AG08395 (cell line): ENCODE measurements at regions not wholly inside any gene's neighbourhood (a gene's known extent, or its start where the extent isn't known, plus 50 kb on each side); places are given as distances from the start of the nearest gene placed in this dataset.

Experiments used
- DNase-seq: peaks from one replicate; pipeline ENCODE4 v3.0.0; 2012; ENCODE audit warnings: mixed read lengths, low spot score

GRCh38 chr13:22655106-22655852 lies 525.5 kb upstream of the SGCG start:
- DNase-seq = no peak

- DNase-seq = no peak
Observed at GRCh38 chr13:22662771-22663170, 518.0 kb upstream of the SGCG start.

- DNase-seq = no peak
Observed at GRCh38 chr13:22665506-22665905, 515.3 kb upstream of the SGCG start.

DNA sequence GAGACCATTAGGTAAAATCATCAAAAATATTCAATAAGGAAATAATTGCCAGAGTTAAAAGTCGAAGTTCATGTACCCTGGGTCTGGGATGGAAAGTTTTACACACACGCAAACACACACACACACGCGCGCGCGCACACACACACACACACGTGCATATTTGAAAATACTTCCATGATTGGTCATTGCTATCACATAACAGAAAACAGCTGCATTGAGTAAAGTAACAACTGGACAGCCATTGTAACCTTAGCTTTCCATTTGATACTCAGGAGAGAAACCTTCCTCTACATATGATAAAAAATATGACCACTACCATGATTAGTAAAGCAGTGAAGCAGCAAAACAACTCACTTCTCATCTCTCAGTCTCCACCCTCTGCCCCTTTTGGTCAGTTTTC lies 490.0 kb upstream of the SGCG start:
- no peak for DNase-seq

DNA sequence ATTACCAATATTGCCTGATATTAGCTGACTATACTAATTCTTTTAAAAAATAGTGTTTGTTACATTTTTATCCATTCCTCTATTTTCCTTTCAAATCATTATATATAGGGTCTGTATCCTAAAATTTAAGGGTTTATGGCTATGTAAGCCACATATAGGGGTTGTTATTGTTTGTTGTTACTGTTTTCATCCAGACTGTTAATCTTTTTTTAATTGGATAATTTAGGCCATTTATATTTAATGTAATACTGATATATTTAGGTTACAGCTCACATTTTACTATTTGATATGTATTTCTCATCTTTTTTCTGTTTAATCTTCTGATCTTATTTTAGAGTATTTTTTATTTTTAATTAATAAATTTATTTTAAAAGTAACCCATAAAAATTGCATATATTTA lies 487.1 kb upstream of the SGCG start:
- no peak for DNase-seq

DNA sequence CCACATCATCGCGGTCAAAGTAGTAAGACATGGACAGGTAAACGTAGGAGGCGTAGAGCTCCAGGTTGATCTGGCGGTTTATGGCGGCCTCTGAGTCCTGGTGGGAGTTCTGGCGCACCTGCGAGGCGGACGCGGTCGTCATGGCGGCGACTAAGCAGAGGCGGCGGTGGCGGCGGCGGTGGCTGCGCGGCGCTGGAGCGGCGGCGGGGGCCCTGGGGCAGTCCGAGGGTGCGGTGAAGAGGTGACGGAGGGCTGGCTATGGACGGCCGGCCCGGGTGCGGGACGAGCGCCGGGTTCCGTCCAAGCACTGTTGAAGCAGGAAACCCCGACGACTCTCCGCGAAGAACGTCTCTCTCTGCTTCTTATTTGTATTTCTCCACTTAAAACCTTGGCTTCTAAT lies 484.3 kb upstream of the SGCG start:
- no peak for DNase-seq

GRCh38 chr13:22698467-22698866 lies 482.3 kb upstream of the SGCG start:
- DNase-seq = no peak

DNA sequence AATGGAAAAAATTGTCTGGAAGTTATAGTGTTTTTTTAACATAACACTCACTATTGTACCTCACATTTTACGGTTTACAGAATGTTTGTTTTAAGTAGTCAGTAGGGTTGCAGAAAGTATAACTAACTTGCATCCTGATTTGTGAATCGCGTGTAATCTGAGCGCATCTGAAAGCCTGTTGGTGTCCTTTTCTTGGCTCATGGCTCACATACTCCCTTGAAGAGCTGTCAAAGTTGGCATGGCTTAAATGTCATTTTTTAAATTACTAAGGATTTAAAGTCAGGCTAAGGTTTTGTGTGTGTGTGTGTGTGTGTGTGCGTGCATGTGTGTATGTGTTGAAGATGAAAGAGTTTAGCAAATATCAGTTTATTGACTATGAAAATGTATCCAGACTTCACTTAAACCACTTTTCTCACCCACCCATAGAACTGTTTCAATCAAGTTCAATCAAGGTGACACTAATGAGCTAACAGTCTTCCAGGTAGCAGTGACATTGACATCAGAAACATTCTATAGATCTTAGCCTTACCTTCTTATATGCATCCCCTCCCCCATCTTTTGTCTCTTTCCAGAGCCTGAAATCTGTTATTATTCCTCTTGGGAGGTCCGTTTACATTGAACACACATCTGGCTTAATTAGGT lies 480.4 kb upstream of the SGCG start:
- DNase-seq = no peak

DNA sequence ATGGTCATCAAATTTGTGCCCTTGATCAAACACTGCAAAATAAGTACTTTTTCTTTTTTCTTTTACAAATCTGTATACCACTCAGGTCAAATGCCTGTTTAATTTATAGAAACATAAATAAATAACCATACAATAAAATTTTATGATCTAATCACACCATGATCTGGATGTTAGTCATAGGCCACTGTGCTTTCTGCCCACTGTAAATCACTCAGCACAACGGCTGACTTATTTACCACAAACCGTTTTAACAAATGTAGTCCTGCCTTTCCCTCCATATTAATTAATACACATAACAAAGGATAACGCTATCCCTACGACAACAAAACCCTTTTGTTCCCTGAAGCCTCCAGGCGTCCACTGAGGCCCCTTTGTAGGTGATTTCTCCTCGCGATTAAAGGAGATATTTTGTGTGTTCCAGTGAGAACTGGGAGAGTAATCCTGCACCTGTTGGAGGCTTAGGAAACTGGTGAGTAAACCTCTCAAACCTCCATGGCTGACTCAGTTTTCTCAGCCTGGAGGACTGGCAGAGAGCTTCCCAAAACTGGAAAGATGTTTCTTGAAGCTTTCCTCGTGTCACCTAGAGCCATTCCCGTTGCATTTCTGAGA lies 477.1 kb upstream of the SGCG start:
- DNase-seq = no peak

DNA sequence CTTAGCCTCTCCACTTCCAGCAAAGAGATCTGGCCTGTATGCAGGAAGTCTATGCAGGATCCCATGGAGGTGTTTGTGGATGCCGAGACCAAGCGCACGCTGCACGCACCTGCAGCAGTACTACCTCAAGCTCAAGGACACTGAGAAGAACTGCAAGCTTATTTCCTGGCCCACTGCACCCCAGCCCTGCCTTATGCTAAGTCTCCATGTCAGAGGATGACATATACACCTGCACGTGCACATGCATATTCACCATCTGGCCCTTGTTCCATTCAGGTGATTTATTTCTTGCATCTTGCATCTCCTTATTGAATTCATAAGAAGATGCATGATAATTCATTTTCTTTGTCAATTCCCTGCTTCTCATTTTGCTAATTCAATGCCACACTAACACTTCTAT lies 472.8 kb upstream of the SGCG start:
- no peak for DNase-seq

GRCh38 chr13:22717036-22717435 lies 463.7 kb upstream of the SGCG start:
- DNase-seq = no peak

DNA sequence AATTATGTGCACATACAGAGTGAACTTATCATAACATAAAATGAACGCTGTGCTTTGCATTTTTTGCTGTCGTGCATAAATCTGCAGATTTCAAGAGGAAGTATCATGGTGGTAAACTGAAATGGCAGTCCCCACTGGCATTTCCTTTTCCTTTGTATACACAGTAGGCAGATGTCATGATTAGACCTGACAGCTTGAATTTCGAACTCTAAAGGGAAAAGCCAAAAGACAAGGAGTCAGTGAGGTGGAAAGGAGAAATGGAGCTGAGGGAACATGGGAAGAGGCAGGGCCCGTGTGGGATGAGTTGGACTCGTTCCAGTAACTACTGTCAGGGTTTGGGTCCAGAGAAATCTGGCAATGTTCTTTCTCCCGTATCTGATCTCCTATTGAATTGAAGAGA lies 454.1 kb upstream of the SGCG start:
- no peak for DNase-seq

- DNase-seq = no peak
Observed at GRCh38 chr13:22735011-22735995, 445.5 kb upstream of the SGCG start.

DNA sequence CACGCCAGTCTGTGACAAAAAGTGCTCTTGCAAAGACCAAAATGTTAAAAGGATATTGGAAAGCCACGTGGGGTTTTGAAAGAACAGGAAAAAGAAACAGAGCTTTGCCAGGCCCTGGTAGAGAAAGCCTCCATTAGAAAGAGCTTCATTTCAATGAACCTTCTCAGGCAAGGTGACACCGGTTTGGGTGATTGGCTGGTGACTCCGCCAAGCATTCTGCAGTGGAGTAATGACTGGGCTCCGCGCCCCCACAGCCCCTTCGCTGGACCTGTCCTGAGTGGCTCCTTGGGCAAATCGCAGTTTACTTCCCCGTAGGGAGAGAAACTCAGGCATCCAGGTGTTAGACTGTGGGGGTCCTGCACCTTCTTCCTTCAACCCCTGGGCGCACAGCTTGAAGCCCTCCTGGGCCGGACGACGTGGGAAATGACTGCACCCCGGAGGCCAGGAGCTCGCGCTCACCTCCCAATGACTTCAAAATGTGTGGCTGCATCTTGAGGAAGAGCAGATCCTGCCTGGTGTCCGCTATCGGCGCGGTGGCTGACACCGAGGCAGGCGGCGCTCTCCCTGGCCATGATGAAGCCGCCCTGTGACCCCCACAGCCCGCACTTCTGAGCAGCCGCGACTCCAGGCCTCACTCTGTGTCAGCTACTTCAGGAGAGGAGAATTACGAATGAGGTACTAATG lies 444.6 kb upstream of the SGCG start:
- DNase-seq = no peak

- DNase-seq = no peak
Observed at GRCh38 chr13:22736768-22737092, 444.0 kb upstream of the SGCG start.

DNA sequence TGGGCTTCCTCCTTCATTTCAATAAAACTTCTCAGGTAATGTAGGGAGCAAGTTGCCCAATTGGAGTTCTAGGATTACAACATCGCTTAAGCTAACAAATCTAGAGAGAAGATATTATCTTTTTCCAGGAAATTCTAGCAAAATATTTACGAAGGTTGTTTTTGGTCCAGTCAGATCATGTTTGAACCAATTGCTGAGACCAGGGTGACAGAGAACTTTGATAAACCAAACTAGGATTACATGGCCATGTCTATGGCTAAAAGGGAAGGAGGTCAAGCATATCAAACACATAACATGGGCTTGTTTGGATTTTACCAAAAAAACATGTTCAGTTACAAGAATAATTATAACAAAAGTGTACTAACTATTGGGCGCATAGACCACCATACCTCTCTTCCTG lies 442.4 kb upstream of the SGCG start:
- no peak for DNase-seq

DNA sequence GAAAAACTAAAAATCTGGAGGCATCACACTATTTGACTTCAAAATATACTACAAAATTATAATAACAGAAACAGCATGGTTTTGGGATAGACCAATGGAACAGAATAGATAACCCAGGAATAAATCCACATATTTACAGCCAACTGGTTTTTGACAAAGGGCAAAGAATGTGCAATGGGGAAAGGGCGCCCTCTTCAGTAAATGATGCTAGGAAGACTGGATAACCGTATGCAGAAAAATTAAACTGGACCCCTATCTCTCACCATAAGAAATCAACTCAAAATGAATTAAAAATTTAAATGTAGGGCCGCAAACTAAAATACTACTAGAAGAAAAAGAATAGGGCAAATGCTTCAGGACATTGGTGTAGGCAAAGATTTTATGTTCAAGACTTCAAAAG lies 440.5 kb upstream of the SGCG start:
- no peak for DNase-seq

- no peak for DNase-seq
Observed at GRCh38 chr13:22744688-22745452, 435.9 kb upstream of the SGCG start.

- no peak for DNase-seq
Observed at GRCh38 chr13:22748866-22749577, 431.8 kb upstream of the SGCG start.

DNA sequence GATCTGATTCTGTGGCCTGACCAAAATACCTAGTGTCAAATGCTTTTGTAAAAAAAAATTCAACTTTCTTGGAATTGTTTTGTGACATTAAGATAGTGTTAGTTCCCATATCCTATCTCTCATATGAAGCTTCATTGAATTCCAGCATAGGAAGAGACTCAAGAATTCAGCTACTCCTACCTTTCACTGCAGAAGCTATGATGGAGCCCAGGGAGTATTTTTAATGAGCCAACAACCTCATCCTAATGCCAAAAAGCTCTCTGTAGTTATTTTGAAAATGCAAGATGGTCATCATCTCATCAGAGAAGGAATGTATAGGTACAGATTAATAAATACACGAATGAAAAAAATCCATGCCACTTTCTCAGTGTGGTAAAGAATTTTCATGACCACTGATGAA lies 431.2 kb upstream of the SGCG start:
- DNase-seq = no peak
